ENCODE measurements at regions not wholly inside any gene's neighbourhood (a gene's known extent, or its start where the extent isn't known, plus 50 kb on each side); places are given as distances from the start of the nearest gene placed in this dataset.

DNA sequence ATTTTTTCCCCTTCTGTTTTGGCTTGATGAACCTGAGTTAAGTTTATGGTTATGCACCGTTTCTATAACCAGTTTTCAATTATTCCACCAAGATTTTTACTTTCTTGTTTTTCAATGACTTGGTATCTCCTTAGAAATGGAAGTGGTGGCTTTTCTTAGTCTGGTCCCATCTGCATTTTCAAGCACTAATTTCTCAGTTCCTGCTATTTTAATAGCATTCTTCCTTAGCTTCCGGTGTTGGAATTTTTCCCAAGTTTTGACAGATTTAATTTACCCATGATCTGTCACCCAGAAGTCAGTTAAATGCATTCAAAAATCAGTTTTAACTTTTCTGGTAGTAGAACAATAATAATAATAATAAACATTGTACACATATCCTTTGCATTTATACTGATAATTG is 184.6 kb upstream of the OLFM3 start:
- TF ChIP-seq, protein P1, sequence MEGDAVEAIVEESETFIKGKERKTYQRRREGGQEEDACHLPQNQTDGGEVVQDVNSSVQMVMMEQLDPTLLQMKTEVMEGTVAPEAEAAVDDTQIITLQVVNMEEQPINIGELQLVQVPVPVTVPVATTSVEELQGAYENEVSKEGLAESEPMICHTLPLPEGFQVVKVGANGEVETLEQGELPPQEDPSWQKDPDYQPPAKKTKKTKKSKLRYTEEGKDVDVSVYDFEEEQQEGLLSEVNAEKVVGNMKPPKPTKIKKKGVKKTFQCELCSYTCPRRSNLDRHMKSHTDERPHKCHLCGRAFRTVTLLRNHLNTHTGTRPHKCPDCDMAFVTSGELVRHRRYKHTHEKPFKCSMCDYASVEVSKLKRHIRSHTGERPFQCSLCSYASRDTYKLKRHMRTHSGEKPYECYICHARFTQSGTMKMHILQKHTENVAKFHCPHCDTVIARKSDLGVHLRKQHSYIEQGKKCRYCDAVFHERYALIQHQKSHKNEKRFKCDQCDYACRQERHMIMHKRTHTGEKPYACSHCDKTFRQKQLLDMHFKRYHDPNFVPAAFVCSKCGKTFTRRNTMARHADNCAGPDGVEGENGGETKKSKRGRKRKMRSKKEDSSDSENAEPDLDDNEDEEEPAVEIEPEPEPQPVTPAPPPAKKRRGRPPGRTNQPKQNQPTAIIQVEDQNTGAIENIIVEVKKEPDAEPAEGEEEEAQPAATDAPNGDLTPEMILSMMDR (IDR thresholded peaks at IDR 0.05): no peak
- TF ChIP-seq POLR2AphosphoS5 (IDR thresholded peaks at IDR 0.05): no peak

Measured in stomach (tissue), 4 donors.